Left ventricle myocardium superior (tissue), 1 donor: ENCODE measurements at regions not wholly inside any gene's neighbourhood (a gene's known extent, or its start where the extent isn't known, plus 50 kb on each side); places are given as distances from the start of the nearest gene placed in this dataset.

Experiments used
- ATAC-seq: fragments of 200-7000 bp; cut with Tn5 transposase; one replicate; pipeline ENCODE4 v1.9.1; 2020; ENCODE audit warnings: mild to moderate bottlenecking, moderate library complexity
- DNase-seq: peaks from one replicate; pipeline ENCODE4 v3.0.0-alpha.2; 2020
- intact Hi-C: fragments of 100-400 bp; cut with micrococcal nuclease; formaldehyde crosslinking; loops from one replicate; pipeline ENCODE4 v1.11.0; 2022
- donor health status: DM: no; HTN: yes; CAD: no; lungs with severe emphysema.

GRCh38 chr18:34611904-34612303, 98.2 kb upstream of the DTNA start:
- peak; percentile 63 for ATAC-seq
- intact Hi-C loops, result no loop called here
- peak; percentile 52 for DNase-seq

DNA sequence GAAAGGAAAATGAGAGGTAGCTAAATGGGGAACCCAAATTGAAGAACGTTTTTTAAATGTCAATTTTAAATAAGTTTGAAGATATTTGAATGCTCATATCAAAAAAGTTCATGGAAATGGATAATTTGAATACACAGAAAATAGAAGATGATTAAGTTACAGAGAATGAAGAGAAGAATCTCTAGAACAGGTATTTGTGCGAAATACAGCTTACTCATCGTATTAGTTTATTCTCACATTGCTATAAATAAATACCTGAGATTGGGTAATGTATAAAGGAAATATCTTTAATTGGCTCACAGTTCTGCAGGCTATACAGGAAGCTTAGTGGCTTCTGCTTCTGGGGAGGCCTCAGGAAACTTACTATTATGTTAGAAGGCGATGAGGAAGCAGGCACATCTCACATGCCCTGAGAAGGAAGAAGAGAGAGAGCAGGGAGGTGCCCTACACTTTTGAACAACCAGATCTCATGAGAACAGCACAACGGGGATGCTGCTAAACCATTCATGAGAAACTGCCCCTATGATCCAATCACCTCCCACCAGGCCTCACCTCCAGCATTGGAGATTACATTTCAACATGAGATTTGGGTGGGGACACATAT, 89.7 kb upstream of the DTNA start:
- no peak for DNase-seq
- intact Hi-C loops, result no loop called here
- no peak for ATAC-seq

- DNase-seq, result no peak
- intact Hi-C loops, result no loop called here
- no peak for ATAC-seq
Measured at GRCh38 chr18:34623557-34623956, 86.5 kb upstream of the DTNA start.

DNA sequence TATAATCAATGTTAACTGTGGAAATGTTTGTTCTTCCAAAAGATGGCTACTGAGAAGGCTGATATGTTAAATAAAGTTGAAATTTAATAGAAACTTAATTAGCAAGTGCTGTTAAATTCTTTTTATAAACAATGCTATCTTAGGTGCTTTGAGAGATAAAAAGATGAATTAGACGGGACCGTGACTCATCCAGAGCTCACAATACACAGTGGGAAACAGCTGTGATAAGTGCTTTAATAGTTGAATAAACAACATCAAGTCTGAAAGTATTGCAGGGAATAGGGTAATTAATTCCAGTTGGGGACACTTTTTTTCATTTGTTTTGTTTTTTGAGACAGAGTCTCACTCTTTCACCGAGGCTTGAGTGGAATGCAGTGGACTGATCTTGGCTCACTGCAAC, 85.5 kb upstream of the DTNA start:
- DNase-seq (no peak), ATAC-seq (no peak)
- intact Hi-C loops, result no loop called here

GRCh38 chr18:34626404-34627136, 83.5 kb upstream of the DTNA start:
- no peak for ATAC-seq
- no peak for DNase-seq
- intact Hi-C loops, result no loop called here

DNA sequence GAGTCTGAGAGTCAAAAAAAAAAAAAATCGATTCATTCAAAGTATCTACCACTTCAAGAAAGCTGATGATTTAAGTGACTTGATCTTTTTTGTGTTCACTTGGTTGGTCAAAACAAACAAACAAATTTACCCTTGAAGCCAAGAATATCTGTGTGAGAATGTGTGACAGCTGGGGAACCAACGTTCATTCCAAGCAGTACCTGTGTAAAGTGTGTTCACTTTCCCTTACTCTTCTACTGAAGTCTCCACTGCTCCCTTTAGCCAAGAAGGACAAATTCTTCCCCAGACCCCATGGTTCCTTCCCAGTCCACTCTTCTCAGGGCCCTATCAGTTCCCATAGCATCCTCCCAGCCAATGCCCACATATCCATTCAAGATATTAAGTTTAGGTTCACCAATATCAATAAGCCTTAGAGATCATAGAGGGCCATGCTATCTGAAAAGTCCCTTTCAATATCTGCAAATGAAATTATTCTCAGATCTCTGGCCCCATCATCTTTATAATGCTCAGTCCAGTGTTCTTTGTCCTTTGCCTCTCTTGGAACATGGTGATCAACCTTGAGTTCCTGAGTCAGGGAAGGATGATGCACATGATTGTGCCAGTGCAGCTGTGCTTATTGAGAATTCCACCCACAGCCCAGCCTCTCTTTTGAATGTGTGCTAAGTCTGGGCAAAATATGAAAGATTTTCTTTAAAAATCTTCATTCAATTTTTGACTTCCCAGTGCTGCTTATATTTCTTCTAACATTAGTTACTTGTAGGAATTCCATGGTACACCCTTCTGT, 82.8 kb upstream of the DTNA start:
- intact Hi-C loops, result no loop called here
- no peak for ATAC-seq
- DNase-seq, result no peak

- DNase-seq, result no peak
- intact Hi-C loops, result no loop called here
- ATAC-seq, result no peak
Measured at GRCh38 chr18:34631093-34631966, 78.8 kb upstream of the DTNA start.

- ATAC-seq (peak; percentile 54), DNase-seq (no peak)
- intact Hi-C loops, result no loop called here
Measured at GRCh38 chr18:34632321-34632720, 77.8 kb upstream of the DTNA start.

DNA sequence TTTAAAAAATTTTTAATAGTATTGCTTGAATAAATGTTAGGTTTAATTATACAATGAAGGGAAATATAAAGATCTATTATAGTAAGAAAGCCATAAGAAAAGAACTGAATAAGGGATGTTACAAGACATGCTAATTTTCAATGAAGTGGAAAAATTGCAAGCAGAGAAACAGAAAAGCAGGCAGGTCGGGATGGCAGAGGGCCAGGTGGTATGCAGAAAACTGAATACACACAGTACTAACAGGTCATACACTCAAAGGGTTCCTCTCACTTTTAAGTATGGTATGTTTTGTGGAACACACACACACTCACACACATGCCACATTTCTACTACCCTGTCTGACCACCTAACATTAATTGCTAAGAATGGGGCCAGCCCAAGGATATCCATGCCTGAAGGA, 76.7 kb upstream of the DTNA start:
- intact Hi-C loops, result no loop called here
- no peak for ATAC-seq
- no peak for DNase-seq

DNA sequence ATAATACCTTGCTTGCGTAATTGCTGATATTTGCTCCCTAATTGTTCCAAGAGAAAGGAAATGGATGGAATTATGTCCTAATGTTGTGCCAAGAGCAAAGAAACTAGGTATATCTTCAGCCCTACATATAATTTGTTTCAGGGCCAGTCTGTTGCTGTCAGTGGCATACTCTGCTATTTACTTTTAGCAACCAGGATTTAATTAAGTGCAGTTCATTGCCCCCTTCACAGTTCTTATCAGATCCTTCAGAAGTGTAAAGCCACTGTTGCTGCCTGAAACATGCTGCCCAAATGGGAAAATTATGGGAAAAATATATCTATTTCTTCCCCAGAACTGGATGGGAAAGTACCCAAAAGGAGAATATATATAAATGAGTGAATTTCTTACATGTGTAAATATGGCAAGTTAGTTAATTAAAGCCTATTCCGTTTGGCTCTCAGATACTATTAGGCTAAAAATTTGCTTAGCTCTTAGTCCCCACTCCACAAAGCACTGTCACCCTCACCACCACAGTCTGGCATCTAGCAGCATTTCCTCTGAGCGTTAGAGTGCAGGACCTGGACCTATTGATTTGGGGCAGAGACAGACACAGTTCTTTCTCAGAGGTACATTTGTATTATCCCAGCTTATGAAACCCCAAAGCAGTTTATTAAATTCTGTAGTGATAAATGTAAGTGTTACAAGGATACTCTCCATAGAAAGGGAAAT, 72.8 kb upstream of the DTNA start:
- ATAC-seq (peak; percentile 39), DNase-seq (no peak)
- intact Hi-C loops, result no loop called here

GRCh38 chr18:34639687-34640086, 70.4 kb upstream of the DTNA start:
- DNase-seq (no peak), ATAC-seq (peak; percentile 60)
- intact Hi-C loops, result no loop called here

DNA sequence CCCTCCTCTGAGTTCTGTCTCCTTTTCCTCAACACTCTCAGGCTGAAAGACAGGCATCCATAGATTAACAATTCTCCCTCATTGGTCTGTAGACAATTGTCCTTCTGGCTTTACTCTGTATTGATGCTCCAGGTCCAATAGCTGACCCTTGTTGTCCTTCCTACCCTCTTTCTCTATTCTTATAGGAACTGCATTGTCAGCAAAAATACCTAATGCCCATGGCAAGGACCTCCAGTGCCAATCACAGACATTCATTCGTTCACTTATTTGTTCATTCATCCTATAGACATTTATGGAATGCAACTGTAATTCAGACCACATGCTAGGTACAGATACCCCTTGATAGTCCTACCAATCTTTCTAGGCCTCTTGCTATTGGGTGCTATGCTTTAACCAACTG, 69.8 kb upstream of the DTNA start:
- intact Hi-C loops, result no loop called here
- DNase-seq, result no peak
- no peak for ATAC-seq

DNA sequence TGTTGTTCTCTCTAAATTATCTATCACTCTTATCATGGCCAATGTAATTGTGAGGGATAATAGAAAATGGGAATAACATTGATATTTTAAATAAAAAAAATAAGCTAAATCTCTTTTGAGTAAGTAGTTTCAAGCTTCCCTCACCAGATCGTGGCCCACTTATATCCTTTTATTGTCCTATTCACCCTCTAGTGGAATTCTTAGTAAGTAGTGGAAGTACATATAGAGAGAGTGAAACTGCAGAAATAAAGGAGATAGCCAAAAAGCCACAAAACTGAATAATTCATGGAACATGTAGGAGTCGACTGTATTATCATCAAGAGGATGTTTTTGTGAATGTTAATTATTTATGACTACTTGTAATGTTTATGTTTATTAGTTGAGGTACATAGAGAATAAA, 66.1 kb upstream of the DTNA start:
- DNase-seq, result no peak
- no peak for ATAC-seq
- intact Hi-C loops, result no loop called here

- no peak for DNase-seq
- peak; percentile 20 for ATAC-seq
- intact Hi-C loops, result no loop called here
Measured at GRCh38 chr18:34647251-34647650, 62.8 kb upstream of the DTNA start.

- ATAC-seq (no peak), DNase-seq (no peak)
- intact Hi-C loops, result no loop called here
Measured at GRCh38 chr18:34648269-34648985, 61.7 kb upstream of the DTNA start.

GRCh38 chr18:34649080-34649479, 61.0 kb upstream of the DTNA start:
- DNase-seq, result no peak
- ATAC-seq, result no peak
- intact Hi-C loops, result no loop called here

DNA sequence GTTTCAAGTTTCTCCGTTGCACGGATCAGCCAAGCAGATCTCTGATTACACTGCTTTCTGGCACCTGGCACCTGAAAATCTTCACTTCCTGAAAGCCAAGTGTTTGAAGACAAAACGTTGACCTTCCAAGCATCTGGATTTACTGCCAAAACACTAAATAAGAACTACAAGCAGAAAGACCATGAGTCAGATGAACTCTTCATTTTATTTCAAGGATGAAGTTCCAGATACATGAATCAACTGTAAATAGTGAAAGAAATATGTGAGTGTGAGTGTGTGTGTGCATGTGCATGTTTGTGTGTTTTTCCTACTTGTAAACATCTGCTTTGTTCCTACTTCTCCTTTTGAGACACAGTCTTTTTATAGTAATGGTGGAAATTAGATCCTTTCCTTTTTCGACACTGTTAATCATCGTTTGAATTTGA, 60.0 kb upstream of the DTNA start:
- DNase-seq (no peak), ATAC-seq (no peak)
- intact Hi-C loops, result no loop called here

DNA sequence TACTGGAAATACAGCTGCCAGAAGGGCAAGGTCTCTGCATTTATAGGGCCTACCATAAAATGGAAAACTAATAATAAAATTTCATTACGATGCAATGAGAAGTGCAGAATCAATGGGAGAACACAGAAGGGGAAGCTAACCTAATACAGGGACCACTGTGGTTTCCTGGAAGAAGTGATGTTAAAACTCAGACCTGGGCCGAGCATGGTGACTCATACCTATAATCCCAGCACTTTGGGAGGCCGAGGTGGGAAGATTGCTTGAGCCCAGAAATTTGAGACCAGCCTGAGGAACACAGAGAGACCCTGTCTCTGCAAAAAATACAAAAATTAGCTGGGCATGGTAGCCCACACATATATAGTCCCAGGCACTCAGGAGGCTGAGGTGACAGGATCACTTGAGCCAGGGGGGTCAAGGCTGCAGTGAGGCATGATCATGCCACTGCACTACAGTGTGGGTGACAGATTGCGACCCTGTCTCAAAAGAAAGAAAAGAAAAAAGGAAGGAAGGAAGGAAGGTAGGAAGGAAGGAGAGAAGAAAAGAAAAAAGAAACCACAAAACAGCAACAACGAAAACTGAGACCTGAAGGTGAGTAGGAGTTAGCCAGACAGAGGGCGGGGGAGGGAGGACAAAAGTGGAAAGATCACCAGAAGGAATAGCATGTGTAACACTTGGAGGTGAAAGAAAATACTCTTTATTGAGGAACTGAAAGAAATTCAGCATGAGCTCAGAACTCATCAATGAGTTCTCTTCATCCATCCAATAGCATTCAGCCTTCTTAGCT, 58.3 kb upstream of the DTNA start:
- intact Hi-C loops, result no loop called here
- DNase-seq, result no peak

More for the DNA sequence above, 58.3 kb upstream of the DTNA start:
- peak; percentile 25 for ATAC-seq
